ENCODE measurements at regions not wholly inside any gene's neighbourhood (a gene's known extent, or its start where the extent isn't known, plus 50 kb on each side); places are given as distances from the start of the nearest gene placed in this dataset.
A peak's percentile ranks its signal among the peaks of the same experiment; 100 is the strongest.

- Histone ChIP-seq H3K36me3 (no peaks in the 10 kb centered on the region), H3K9me3 (ENCODE audit: low read depth) (no peaks in the 10 kb centered on the region), H3K4me1 (ENCODE audit: low read depth) (no peaks in the 10 kb centered on the region), H3K4me3 (no peak overlapping the region), H3K27ac (no peak overlapping the region), H3K27me3 (no peaks in the 10 kb centered on the region)
- TF ChIP-seq CTCF (IDR thresholded peaks at IDR 0.05; ENCODE audit: low read depth, low read length): no peak
- peak in 1 of 2 donors; percentile 8 for DNase-seq (ENCODE audit: low read depth in 1 of 2, low spot score in 1 of 2)
Measured at GRCh38 chr13:29952245-29952644, 101.8 kb upstream of the UBL3 start.

GRCh38 chr13:29948791-29949190 is 98.4 kb upstream of the UBL3 start:
- H3K9me3 ChIP-seq (ENCODE audit: low read depth): no peaks in the 10 kb centered on the region
- H3K27ac ChIP-seq: no peak overlapping the region
- no peaks in the 10 kb centered on the region for H3K4me1 ChIP-seq (ENCODE audit: low read depth)
- no peak overlapping the region for H3K4me3 ChIP-seq
- H3K36me3 ChIP-seq: no peaks in the 10 kb centered on the region
- DNase-seq (ENCODE audit: low read depth in 1 of 2, low spot score in 1 of 2): no peak
- H3K27me3 ChIP-seq: no peaks in the 10 kb centered on the region
- TF ChIP-seq CTCF (IDR thresholded peaks at IDR 0.05; ENCODE audit: low read depth, low read length): no peak

GRCh38 chr13:29948244-29948643 is 97.8 kb upstream of the UBL3 start:
- no peak for TF ChIP-seq CTCF (IDR thresholded peaks at IDR 0.05; ENCODE audit: low read depth, low read length)
- no peaks in the 10 kb centered on the region for H3K9me3 ChIP-seq (ENCODE audit: low read depth)
- no peaks in the 10 kb centered on the region for H3K36me3 ChIP-seq
- H3K27me3 ChIP-seq: no peaks in the 10 kb centered on the region
- no peak overlapping the region for H3K4me3 ChIP-seq
- DNase-seq (ENCODE audit: low read depth in 1 of 2, low spot score in 1 of 2): no peak
- no peak overlapping the region for H3K27ac ChIP-seq
- no peaks in the 10 kb centered on the region for H3K4me1 ChIP-seq (ENCODE audit: low read depth)

- no peaks in the 10 kb centered on the region for H3K9me3 ChIP-seq (ENCODE audit: low read depth)
- H3K27me3 ChIP-seq: no peaks in the 10 kb centered on the region
- no peak overlapping the region for H3K4me3 ChIP-seq
- no peak for DNase-seq (ENCODE audit: low read depth in 1 of 2, low spot score in 1 of 2)
- no peak overlapping the region for H3K27ac ChIP-seq
- TF ChIP-seq CTCF (IDR thresholded peaks at IDR 0.05; ENCODE audit: low read depth, low read length): no peak
- H3K4me1 ChIP-seq (ENCODE audit: low read depth): no peaks in the 10 kb centered on the region
- H3K36me3 ChIP-seq: no peaks in the 10 kb centered on the region
Measured at GRCh38 chr13:29947839-29948238, 97.4 kb upstream of the UBL3 start.

GRCh38 chr13:29946093-29946492 is 95.7 kb upstream of the UBL3 start:
- Histone ChIP-seq H3K27ac (no peak overlapping the region), H3K27me3 (no peaks in the 10 kb centered on the region), H3K36me3 (no peaks in the 10 kb centered on the region), H3K9me3 (ENCODE audit: low read depth) (no peaks in the 10 kb centered on the region), H3K4me3 (no peak overlapping the region), H3K4me1 (ENCODE audit: low read depth) (no peaks in the 10 kb centered on the region)
- TF ChIP-seq CTCF (IDR thresholded peaks at IDR 0.05; ENCODE audit: low read depth, low read length): no peak
- DNase-seq (ENCODE audit: low read depth in 1 of 2, low spot score in 1 of 2): no peak

GRCh38 chr13:29943686-29944085 is 93.3 kb upstream of the UBL3 start:
- Histone ChIP-seq H3K27ac (no peak overlapping the region), H3K27me3 (no peaks in the 10 kb centered on the region), H3K4me3 (no peak overlapping the region), H3K36me3 (no peaks in the 10 kb centered on the region), H3K4me1 (ENCODE audit: low read depth) (no peaks in the 10 kb centered on the region), H3K9me3 (ENCODE audit: low read depth) (no peaks in the 10 kb centered on the region)
- TF ChIP-seq CTCF (IDR thresholded peaks at IDR 0.05; ENCODE audit: low read depth, low read length): no peak
- DNase-seq (ENCODE audit: low read depth in 1 of 2, low spot score in 1 of 2): no peak

Measured in cardiac muscle cell (in vitro differentiated cells and primary cell).